ENCODE measurements at regions not wholly inside any gene's neighbourhood (a gene's known extent, or its start where the extent isn't known, plus 50 kb on each side); places are given as distances from the start of the nearest gene placed in this dataset.

DNA sequence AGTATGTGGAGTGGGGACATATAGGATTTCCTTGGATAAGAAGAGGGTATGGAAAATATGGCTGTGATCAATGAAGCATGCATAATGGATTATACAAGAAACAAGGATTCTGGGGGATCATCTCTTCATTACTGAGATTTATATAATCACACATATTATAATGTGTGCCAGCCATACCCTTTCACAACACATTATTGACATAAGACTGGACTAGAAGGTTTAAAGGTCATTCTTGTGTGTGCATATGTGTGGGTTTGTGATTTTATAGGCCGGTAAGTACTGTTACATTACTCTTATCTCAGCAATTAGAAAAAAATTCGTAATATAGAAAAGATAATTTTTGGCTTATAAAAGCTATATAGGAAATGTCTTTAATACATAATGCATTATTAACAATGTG, 62.2 kb upstream of the DCC start:
- H3K4me1 ChIP-seq, result no peaks in the 10 kb centered on the region
- H3K9me3 ChIP-seq, result no peaks in the 10 kb centered on the region
- no peaks in the 10 kb centered on the region for H3K36me3 ChIP-seq
- intact Hi-C loops (cut with DNase I), result no loop called here
- TF ChIP-seq POLR2AphosphoS5 (IDR thresholded peaks at IDR 0.05; ENCODE audit: insufficient read depth in 1 of 2, low read depth in 1 of 2) (no peak), CTCF (IDR thresholded peaks at IDR 0.05) (no peak), POLR2A (IDR thresholded peaks at IDR 0.05) (no peak)
- no peaks in the 10 kb centered on the region for H3K27me3 ChIP-seq
- H3K27ac ChIP-seq, result no peak overlapping the region
- H3K4me3 ChIP-seq, result no peak overlapping the region
- DNase-seq (ENCODE audit: extremely low spot score in 2 of 2), result no peak

- no peak for TF ChIP-seq POLR2AphosphoS5 (IDR thresholded peaks at IDR 0.05; ENCODE audit: insufficient read depth in 1 of 2, low read depth in 1 of 2)
- no peak for TF ChIP-seq CTCF (IDR thresholded peaks at IDR 0.05)
- TF ChIP-seq POLR2A (IDR thresholded peaks at IDR 0.05), result no peak
- no peaks in the 10 kb centered on the region for H3K36me3 ChIP-seq
- no peaks in the 10 kb centered on the region for H3K4me1 ChIP-seq
- no peaks in the 10 kb centered on the region for H3K9me3 ChIP-seq
- H3K27ac ChIP-seq, result no peak overlapping the region
- H3K4me3 ChIP-seq, result no peak overlapping the region
- no peak for DNase-seq (ENCODE audit: extremely low spot score in 2 of 2)
- intact Hi-C loops (cut with DNase I), result no loop called here
- H3K27me3 ChIP-seq, result no peaks in the 10 kb centered on the region
Measured at GRCh38 chr18:52278191-52278590, 61.8 kb upstream of the DCC start.

DNA sequence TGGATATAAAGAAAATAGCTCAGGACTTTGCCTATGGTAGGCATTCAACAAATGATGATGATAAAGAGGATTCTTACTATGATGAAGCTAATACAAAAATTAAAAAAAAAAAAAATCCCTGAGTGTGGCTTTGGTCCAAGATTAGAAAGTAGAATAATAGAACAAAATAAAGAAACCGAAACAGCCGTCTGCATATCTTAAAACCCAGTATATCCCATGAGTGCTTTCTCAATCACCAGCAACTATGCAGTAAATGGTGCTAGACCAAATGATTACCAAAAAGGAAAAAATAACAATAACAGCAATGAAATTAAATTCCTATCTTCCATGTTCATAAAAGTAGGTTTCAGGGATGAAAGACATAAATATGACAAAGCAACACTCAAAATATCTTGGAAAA, 59.3 kb upstream of the DCC start:
- DNase-seq (ENCODE audit: extremely low spot score in 2 of 2), result no peak
- intact Hi-C loops (cut with DNase I), result no loop called here
- Histone ChIP-seq H3K27me3 (no peaks in the 10 kb centered on the region), H3K27ac (no peak overlapping the region), H3K4me3 (no peak overlapping the region), H3K36me3 (no peaks in the 10 kb centered on the region), H3K4me1 (no peaks in the 10 kb centered on the region), H3K9me3 (no peaks in the 10 kb centered on the region)
- no peak for TF ChIP-seq CTCF (IDR thresholded peaks at IDR 0.05)
- TF ChIP-seq POLR2AphosphoS5 (IDR thresholded peaks at IDR 0.05; ENCODE audit: insufficient read depth in 1 of 2, low read depth in 1 of 2), result no peak
- no peak for TF ChIP-seq POLR2A (IDR thresholded peaks at IDR 0.05)

- no peak for TF ChIP-seq CTCF (IDR thresholded peaks at IDR 0.05)
- Histone ChIP-seq H3K27ac (no peak overlapping the region), H3K36me3 (no peaks in the 10 kb centered on the region), H3K4me1 (no peaks in the 10 kb centered on the region), H3K4me3 (no peak overlapping the region), H3K27me3 (no peaks in the 10 kb centered on the region), H3K9me3 (no peaks in the 10 kb centered on the region)
- intact Hi-C loops (cut with DNase I), result no loop called here
- DNase-seq (ENCODE audit: extremely low spot score in 2 of 2), result no peak
Measured at GRCh38 chr18:52283927-52284326, 56.1 kb upstream of the DCC start.

DNA sequence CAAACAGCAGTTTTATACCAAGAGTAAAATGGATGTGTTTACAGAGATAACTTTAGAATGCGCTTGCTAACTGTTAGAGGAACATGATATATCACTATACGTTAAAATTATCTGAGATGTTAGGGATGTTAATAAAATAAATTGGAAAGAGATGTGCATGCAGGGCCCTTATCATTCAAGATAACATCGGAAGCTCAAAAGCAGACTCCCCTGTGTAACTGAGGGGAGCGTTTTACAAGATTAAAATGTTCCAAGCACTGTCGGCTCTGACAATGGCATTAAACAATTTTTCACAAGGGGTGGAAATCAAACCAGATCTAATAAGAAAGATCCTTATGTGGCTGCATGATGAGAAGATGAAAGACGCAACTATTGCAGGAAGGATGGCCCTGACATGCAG, 53.3 kb upstream of the DCC start:
- H3K4me3 ChIP-seq, result no peak overlapping the region
- no peak overlapping the region for H3K27ac ChIP-seq
- TF ChIP-seq CTCF (IDR thresholded peaks at IDR 0.05) (no peak), POLR2AphosphoS5 (IDR thresholded peaks at IDR 0.05; ENCODE audit: insufficient read depth in 1 of 2, low read depth in 1 of 2) (no peak), POLR2A (IDR thresholded peaks at IDR 0.05) (no peak)
- no peaks in the 10 kb centered on the region for H3K27me3 ChIP-seq
- no peaks in the 10 kb centered on the region for H3K9me3 ChIP-seq
- no peaks in the 10 kb centered on the region for H3K4me1 ChIP-seq
- intact Hi-C loops (cut with DNase I), result no loop called here
- DNase-seq (ENCODE audit: extremely low spot score in 2 of 2), result no peak
- H3K36me3 ChIP-seq, result no peaks in the 10 kb centered on the region

Measured in vagina (tissue), 2 donors.